ENCODE measurements at regions not wholly inside any gene's neighbourhood (a gene's known extent, or its start where the extent isn't known, plus 50 kb on each side); places are given as distances from the start of the nearest gene placed in this dataset.
"Not testable (repeated sequence)": the region's sequence is repeated elsewhere in the genome, so short reads cannot be mapped to it uniquely, and the experiment has no call there.

GRCh38 chr21:18553786-18554185 lies 150.2 kb upstream of the TMPRSS15 start:
- ATAC-seq = no peak

GRCh38 chr21:18567770-18568169 lies 164.2 kb upstream of the TMPRSS15 start:
- ATAC-seq = not testable (repeated sequence)

GRCh38 chr21:18588001-18588662 lies 184.5 kb upstream of the TMPRSS15 start:
- ATAC-seq = no peak

- no peak for ATAC-seq
These were observed 197.6 kb upstream of the TMPRSS15 start for GRCh38 chr21:18601146-18601545.

GRCh38 chr21:18602711-18603110 lies 199.1 kb upstream of the TMPRSS15 start:
- no peak for ATAC-seq

- ATAC-seq = no peak
These were observed 199.7 kb upstream of the TMPRSS15 start for GRCh38 chr21:18603261-18603660.

- ATAC-seq = no peak
These were observed 200.4 kb upstream of the TMPRSS15 start for GRCh38 chr21:18603980-18604379.

GRCh38 chr21:18608226-18608625 lies 204.6 kb upstream of the TMPRSS15 start:
- ATAC-seq = no peak

GRCh38 chr21:18614303-18614702 lies 210.7 kb upstream of the TMPRSS15 start:
- ATAC-seq = no peak

GRCh38 chr21:18617291-18617690 lies 213.7 kb upstream of the TMPRSS15 start:
- no peak for ATAC-seq

GRCh38 chr21:18620436-18620835 lies 216.9 kb upstream of the TMPRSS15 start:
- no peak for ATAC-seq

- no peak for ATAC-seq
These were observed 218.8 kb upstream of the TMPRSS15 start for GRCh38 chr21:18622383-18622782.

- ATAC-seq = no peak
These were observed 226.9 kb upstream of the TMPRSS15 start for GRCh38 chr21:18630446-18630845.

- no peak for ATAC-seq
These were observed 233.3 kb upstream of the TMPRSS15 start for GRCh38 chr21:18636897-18637296.

- ATAC-seq = no peak
These were observed 242.5 kb upstream of the TMPRSS15 start for GRCh38 chr21:18646116-18646515.

- no peak for ATAC-seq
These were observed 252.3 kb upstream of the TMPRSS15 start for GRCh38 chr21:18655931-18656330.

- no peak for ATAC-seq
These were observed 258.3 kb upstream of the TMPRSS15 start for GRCh38 chr21:18661842-18662241.

- no peak for ATAC-seq
These were observed 260.1 kb upstream of the TMPRSS15 start for GRCh38 chr21:18663663-18664062.

GRCh38 chr21:18666725-18667124 lies 263.1 kb upstream of the TMPRSS15 start:
- no peak for ATAC-seq

- ATAC-seq = no peak
These were observed 270.2 kb upstream of the TMPRSS15 start for GRCh38 chr21:18673789-18674188.

GRCh38 chr21:18677632-18678031 lies 274.0 kb upstream of the TMPRSS15 start:
- ATAC-seq = no peak

- ATAC-seq = no peak
These were observed 302.4 kb upstream of the TMPRSS15 start for GRCh38 chr21:18705971-18706370.

- no peak for ATAC-seq
These were observed 308.1 kb upstream of the TMPRSS15 start for GRCh38 chr21:18711662-18712061.

GRCh38 chr21:18715606-18716005 lies 312.0 kb upstream of the TMPRSS15 start:
- no peak for ATAC-seq

GRCh38 chr21:18716578-18717138 lies 313.1 kb upstream of the TMPRSS15 start:
- ATAC-seq = no peak

Data from esophagus mucosa (tissue), 1 donor.